Motor neuron (in vitro differentiated cells): ENCODE measurements at regions not wholly inside any gene's neighbourhood (a gene's known extent, or its start where the extent isn't known, plus 50 kb on each side); places are given as distances from the start of the nearest gene placed in this dataset.

Source experiments
- ATAC-seq, 8 experiments: fragments of 200-7000 bp; cut with Tn5 transposase; replicated peaks in 6 of 8; 2 replicates each; pipeline ENCODE4 v1.8.0; 2021; ENCODE audit warnings: mild to moderate bottlenecking in 8 of 8, moderate library complexity in 8 of 8
- H3K27ac ChIP-seq, 2 donors: fragments of 250-450 bp; sonication (Bioruptor Pico); 2 replicates each; pipeline ENCODE4 v1.9.0; 2021; ENCODE audit warnings: antibody characterized with exemption in 2 of 2, mild to moderate bottlenecking in 2 of 2, moderate library complexity in 1 of 2
- H3K4me1 ChIP-seq, 2 donors: fragments of 250-450 bp; sonication (Bioruptor Pico); replicated peaks in 1 of 2; 2 replicates each; pipeline ENCODE4 v1.6.1; 2021; ENCODE audit warnings: antibody characterized with exemption in 2 of 2, mild to moderate bottlenecking in 2 of 2, moderate library complexity in 1 of 2
- H3K4me3 ChIP-seq, 5 donors: fragments of 250-450 bp; sonication (Bioruptor Pico); 2 replicates each; pipeline ENCODE4 v1.9.0; 2021; ENCODE audit warnings: antibody characterized with exemption in 5 of 5, mild to moderate bottlenecking in 5 of 5, moderate library complexity in 4 of 5
- WGBS, 10 experiments: fragments of 450-650 bp; shearing (Covaris generic); methylation state at CpG; one replicate each; pipeline ENCODE4 v1.0.0; 2022; 5-methylcytosine and 5-hydroxymethylcytosine counted together
- in situ Hi-C, 9 experiments: fragments of 400-800 bp; cut with MboI; loops; one replicate each; pipeline ENCODE4 v1.15.0; 2021; ENCODE audit warnings: low sequenced_read_pairs in 9 of 9, low pct_unique_long_range_greater_than_20kb in 2 of 9; ENCODE audit not compliant: unreplicated experiment in 9 of 9

DNA sequence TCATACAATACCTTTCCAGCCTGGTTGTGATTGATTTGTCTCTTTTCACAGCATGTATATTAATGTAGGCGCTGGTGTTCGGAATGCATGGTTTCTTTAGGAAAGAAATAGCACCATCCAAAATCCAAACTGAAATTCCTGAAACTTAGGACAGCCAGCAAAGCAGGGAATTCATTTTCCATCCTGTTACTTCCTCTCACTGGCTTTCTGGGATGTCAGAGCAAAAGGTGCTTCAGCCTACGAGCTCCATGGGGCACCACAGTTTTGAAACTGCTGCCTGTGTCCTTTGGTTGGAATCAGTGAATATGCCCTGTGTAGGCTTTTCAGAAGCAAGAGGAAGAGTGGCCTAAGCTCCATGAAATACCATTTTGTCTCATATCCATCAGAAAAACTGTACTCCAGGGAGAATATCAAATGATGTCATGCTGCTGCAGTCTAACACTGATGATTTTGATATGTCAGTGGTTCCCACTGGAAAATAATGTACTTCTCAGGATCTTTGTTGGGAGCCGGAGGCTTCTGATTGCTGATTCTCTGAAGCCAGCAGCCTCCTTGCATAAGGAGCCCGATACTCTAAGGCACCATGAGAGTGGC lies 117.8 kb upstream of the SERP2 start:
- ATAC-seq, result peak in 5 of 8 experiments; percentile 34 to 70 (median 45)
- Histone ChIP-seq H3K27ac (peak overlapping the region in 1 of 2 donors; percentile 24), H3K4me3 (no peak overlapping the region), H3K4me1 (peaks cover 30 to 40% of the 10 kb centered on the region in 2 donors)
- 71 to 100% (median 89%) methylated on average over 2 to 5 of the region's 5 CpGs; no CpG with 5 or more reads in 3 of the 10 experiments for WGBS, 10 experiments
- in situ Hi-C loops, result loop anchor here in 1 of 9 experiments (25.0 kb wide), 1 partner anchor 181 kb away; no protein-coding TSS in a partner anchor

DNA sequence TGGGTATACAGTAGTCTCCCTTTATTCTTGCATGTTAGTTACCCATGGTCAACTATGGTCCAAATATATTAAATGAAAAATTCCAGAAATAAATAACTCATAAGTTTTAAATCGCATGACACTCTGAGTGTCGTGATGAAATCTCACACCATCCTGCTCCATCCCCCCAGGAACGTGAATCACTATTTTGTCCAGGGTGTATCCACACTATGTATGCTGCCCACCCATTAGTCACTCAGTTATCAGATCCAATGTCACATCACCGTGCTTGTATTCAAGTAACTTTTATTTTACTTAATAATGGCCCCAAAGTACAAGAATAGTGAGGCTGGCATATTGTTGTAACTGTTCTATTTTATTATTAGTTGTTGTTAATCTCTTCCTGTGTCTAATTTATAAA lies 115.8 kb upstream of the SERP2 start:
- no peak overlapping the region for H3K4me3 ChIP-seq
- WGBS, 10 experiments, result 18 to 100% (median 87%) methylated on average over 1 to 4 of the region's 4 CpGs; no CpG with 5 or more reads in 1 of the 10 experiments
- H3K27ac ChIP-seq, result no peak overlapping the region
- peaks cover 36 to 50% of the 10 kb centered on the region in 2 donors for H3K4me1 ChIP-seq
- in situ Hi-C loops, result loop anchor here in 1 of 9 experiments (25.0 kb wide), 1 partner anchor 180 kb away; no protein-coding TSS in a partner anchor
- peak in 1 of 8 experiments; percentile 48 for ATAC-seq

DNA sequence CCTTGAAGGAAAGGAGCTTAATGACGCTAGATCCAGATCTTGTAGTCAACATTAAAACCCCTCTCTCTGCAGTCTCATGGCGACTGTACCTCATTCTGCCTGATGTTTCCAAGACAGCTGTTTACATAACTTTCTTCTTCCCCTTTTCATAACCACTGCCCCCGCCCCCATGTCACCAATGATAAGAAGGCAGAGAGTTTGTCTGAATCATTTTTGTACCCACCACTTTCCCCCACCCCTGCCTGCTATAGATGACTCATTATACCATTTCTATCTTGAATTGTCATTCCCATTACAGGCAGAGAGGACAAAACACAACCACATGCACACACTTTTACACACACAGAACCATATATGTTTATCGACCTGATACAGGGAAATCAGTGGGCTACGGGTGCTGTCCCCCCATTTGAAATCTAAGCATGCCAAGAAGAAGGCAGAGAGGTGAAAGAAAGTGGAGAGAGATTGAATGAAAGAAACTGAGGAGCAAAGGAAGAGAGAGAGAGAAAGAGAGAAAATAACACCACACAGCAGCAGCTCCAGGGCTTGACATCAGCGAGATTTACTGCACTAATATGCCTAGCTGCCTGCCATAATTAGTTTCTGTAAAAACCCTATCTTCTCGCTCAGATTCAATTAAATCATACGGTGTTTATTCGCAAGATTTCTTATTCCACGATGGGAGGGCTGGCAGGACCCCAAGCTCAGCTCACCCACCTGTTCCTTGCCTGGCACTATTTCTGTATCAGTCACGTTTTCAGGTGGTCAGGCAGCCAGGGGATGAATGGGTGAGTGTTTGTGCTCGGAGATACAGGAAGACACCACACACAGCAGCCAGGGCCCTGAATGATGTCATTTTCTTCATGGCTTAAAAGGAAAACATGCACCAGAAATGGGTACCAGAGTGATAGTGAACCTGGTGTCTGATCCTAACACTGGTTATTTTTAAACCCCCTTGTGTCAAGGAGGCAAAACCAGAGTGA lies 114.3 kb upstream of the SERP2 start:
- peak in 5 of 8 experiments; percentile 73 to 83 (median 79) for ATAC-seq
- in situ Hi-C loops, result loop anchor here in 1 of 9 experiments (25.0 kb wide), 1 partner anchor 178 kb away; no protein-coding TSS in a partner anchor
- Histone ChIP-seq H3K27ac (peak overlapping the region; percentile 60 to 79), H3K4me3 (peak overlapping the region in 1 of 5 donors; percentile 16), H3K4me1 (peaks cover 41 to 57% of the 10 kb centered on the region in 2 donors)
- WGBS, 10 experiments, result 30 to 86% (median 63%) methylated on average over 2 to 8 of the region's 12 CpGs; no CpG with 5 or more reads in 1 of the 10 experiments

DNA sequence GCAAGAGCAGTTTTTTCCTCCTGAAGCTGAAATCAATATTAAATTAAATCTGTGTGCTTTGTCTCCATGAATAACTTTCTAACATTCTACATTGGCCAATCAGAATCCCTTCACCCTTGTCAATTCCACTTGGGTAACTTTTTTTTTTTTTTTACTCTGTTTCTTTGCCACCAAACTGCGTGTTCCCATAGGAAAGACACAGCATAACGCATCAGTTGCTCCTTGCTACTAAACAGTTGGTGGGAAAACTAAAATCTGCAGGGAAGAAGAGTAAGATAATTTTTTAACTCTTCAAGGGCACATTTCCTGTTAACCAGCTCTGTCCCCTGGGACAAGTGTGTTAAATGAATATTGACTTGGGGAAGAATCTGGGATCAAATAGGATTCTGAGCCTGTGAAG lies 113.3 kb upstream of the SERP2 start:
- WGBS, 10 experiments, result 70 to 100% (median 90%) methylated on average over 1 to 2 of the region's 2 CpGs; no CpG with 5 or more reads in 4 of the 10 experiments
- ATAC-seq, result no peak
- H3K4me1 ChIP-seq, result peaks cover 41 to 53% of the 10 kb centered on the region in 2 donors
- peak overlapping the region in 1 of 2 donors; percentile 60 for H3K27ac ChIP-seq
- no peak overlapping the region for H3K4me3 ChIP-seq
- in situ Hi-C loops, result loop anchor here in 1 of 9 experiments (25.0 kb wide), 1 partner anchor 177 kb away; no protein-coding TSS in a partner anchor

DNA sequence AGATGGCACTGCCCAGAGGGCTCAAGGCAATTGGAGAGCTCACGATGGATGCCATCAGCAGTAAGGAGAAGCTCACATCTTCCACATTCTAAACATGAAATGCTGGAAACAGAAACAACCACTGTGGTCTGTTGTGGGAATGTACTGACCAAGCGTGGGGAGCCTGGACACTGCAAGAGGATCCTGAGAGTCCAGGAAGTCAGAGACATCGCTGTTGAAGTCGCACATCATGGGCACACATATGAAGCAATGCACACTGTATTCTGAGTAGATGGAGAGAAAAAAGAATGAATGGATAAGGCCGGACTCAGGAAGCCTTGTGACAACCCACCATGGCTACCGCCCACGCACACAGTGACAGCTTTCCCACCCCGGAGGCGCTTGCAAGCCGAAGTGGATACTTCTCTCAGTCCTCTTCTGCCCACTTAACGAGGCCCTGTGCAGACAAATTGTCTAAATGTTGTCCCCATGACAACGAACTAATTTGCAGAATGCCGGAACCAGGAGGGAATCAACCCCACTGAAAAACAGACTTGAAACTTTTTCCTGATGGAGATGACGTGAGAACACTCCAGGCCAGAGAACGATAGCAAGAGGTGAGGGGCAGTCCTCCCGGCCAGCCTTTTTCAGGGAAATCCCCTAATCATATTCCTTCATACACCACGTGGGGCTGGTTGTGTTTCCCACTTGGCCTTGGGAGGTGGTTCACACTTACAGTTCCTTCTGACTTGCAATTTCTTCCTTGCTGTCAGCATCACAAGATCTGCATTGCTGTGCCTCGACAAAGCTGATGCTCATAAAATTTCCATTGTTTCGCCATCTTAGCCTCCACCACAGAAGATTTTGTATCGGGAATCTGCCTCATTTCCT lies 109.6 kb upstream of the SERP2 start:
- in situ Hi-C loops, result loop anchor here in 1 of 9 experiments (25.0 kb wide), 1 partner anchor 173 kb away; no protein-coding TSS in a partner anchor
- WGBS, 10 experiments, result 27 to 100% (median 92%) methylated on average over 2 to 17 of the region's 20 CpGs; no CpG with 5 or more reads in 1 of the 10 experiments
- Histone ChIP-seq H3K4me3 (no peak overlapping the region), H3K27ac (no peak overlapping the region), H3K4me1 (peaks cover 29 to 37% of the 10 kb centered on the region in 2 donors)
- peak in 6 of 8 experiments; percentile 20 to 68 (median 38) for ATAC-seq

DNA sequence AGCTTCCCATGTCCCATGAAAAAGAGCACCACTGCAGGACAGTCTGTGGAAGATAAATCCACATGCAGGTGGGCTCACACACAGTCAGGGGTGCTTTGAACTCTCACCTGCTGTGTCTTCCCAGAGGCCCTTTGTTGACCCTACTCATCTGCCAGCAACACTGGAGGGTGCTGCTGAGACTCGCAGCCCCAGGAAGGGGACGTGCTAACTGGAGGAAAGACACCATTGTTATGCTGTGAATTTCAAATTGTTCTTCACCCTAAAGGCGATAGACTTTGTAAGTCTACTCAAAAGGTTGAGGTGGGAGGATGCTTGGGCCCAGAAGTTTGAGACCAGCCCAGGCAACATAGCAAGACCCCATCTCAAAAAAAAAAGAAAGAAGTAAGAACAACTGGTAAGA lies 107.3 kb upstream of the SERP2 start:
- Histone ChIP-seq H3K27ac (no peak overlapping the region), H3K4me1 (peaks cover 10 to 24% of the 10 kb centered on the region in 2 donors), H3K4me3 (no peak overlapping the region)
- in situ Hi-C loops, result loop anchor here in 1 of 9 experiments (25.0 kb wide), 1 partner anchor 171 kb away; no protein-coding TSS in a partner anchor
- 60 to 100% (median 80%) methylated on average over 1 to 3 of the region's 3 CpGs; no CpG with 5 or more reads in 2 of the 10 experiments for WGBS, 10 experiments
- no peak for ATAC-seq

DNA sequence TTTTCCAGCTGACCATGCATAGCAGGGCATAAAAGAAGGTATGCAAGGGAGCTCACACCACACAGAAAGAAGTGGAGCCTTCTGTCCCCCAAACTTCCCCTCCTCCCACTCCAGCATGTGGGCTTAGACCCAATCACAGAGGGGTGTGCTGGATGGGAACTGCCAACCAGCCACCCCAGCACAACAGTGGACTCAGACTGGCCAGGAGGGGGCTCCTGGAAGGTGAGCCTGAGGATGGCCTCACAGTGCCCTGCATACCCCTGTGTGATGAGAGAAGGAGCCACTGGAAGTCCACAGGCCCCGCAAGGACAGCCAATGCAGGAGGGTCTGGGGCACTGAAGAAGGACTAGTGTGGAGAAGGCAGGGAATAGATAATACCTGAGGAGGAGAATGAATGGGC lies 106.9 kb upstream of the SERP2 start:
- Histone ChIP-seq H3K4me3 (no peak overlapping the region), H3K4me1 (peaks cover 8 to 21% of the 10 kb centered on the region in 2 donors), H3K27ac (no peak overlapping the region)
- 100% methylated on average over 1 of the region's 1 CpG; no CpG with 5 or more reads in 9 of the 10 experiments for WGBS, 10 experiments
- ATAC-seq, result no peak
- in situ Hi-C loops, result loop anchor here in 1 of 9 experiments (25.0 kb wide), 1 partner anchor 171 kb away; no protein-coding TSS in a partner anchor

DNA sequence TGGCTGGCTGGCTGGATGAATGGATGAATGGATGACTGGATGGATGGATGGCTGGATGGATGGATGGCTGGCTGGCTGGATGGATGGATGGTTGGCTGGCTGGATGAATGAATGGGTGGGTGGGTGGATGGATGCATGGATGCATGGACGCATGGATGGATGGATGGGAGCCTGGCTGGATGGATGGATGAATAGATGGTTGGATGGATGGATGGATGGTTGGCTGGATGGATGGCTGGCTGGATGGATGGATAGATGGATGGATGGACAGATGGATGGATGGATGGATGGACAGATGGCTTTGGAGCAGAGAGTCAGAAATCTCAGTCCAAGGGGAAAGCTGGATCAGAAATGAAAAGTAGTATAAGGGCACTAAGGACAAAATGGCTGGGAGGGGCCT lies 106.4 kb upstream of the SERP2 start:
- Histone ChIP-seq H3K27ac (no peak overlapping the region), H3K4me1 (peaks cover 8 to 18% of the 10 kb centered on the region in 2 donors), H3K4me3 (no peak overlapping the region)
- WGBS, 10 experiments, result 43 to 100% (median 88%) methylated on average over 1 of the region's 1 CpG; no CpG with 5 or more reads in 5 of the 10 experiments
- in situ Hi-C loops, result loop anchor here in 1 of 9 experiments (25.0 kb wide), 1 partner anchor 170 kb away; no protein-coding TSS in a partner anchor
- no peak for ATAC-seq

DNA sequence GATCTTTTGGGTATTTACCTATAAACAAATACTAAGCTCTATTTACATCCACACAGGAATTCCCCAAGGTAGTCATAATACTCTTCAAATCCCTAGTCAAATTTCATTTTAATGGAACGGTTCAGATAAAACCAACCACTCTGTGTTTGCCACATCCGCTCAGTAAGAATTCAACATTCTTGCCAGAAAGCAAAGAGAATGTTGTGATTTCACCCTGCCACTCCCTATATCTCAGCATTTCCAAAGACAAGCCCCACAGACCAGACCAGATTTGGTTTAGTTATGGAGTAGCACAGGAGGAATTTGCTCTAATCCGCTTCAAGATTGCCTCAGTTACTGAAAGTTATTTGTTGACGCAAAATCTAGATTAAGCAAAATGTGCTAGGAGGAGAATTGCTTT lies 105.6 kb upstream of the SERP2 start:
- Histone ChIP-seq H3K27ac (no peak overlapping the region), H3K4me1 (peaks cover 8 to 18% of the 10 kb centered on the region in 2 donors), H3K4me3 (no peak overlapping the region)
- peak in 2 of 8 experiments; percentile 83 to 87 for ATAC-seq
- WGBS, 10 experiments, result 49 to 100% (median 95%) methylated on average over 1 to 4 of the region's 4 CpGs
- in situ Hi-C loops, result loop anchor here in 1 of 9 experiments (25.0 kb wide), 1 partner anchor 169 kb away; no protein-coding TSS in a partner anchor

DNA sequence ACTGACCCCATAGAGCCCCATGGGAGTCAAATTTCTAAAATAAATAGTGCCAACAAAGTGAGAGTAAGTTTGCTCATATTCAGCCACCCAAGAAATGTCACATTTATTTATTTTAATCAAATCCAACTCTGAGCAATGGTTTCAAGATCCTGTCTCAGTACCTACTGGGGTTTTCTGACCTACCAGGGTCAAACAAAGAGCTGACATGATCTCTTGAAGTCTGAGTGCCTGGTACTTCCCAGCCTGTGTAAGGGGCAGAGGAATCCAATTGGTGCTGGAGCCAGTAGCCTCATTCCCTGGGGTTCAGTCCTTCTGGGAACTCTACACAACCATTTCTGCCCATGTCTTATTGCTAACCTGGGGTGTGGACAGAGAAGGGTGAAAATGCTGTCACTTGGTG lies 104.6 kb upstream of the SERP2 start:
- Histone ChIP-seq H3K4me3 (no peak overlapping the region), H3K4me1 (peaks cover 5 to 15% of the 10 kb centered on the region in 2 donors), H3K27ac (no peak overlapping the region)
- in situ Hi-C loops, result loop anchor here in 1 of 9 experiments (25.0 kb wide), 1 partner anchor 168 kb away; no protein-coding TSS in a partner anchor
- ATAC-seq, result no peak

DNA sequence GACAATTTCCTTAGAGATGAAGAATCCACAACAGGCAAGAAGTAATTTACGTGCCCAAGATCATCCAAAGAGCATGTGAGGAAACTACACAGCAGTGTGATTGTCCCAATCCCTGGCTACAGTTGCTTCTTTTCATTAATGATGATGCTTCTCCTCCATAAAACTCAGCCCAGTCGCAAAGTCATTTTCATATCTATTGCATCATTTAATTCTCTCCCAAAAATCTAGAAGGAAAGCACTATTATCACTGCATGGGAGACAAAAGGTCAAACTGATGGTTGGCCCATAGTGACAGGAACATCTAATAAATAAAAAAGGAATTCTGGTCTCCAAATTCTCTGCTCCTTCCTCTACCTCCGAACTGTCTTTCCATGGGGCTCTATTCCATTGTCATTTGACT lies 103.5 kb upstream of the SERP2 start:
- WGBS, 10 experiments, result 60 to 100% (median 92%) methylated on average over 1 to 3 of the region's 3 CpGs; no CpG with 5 or more reads in 1 of the 10 experiments
- H3K4me3 ChIP-seq, result no peak overlapping the region
- peaks cover 4 to 10% of the 10 kb centered on the region in 2 donors for H3K4me1 ChIP-seq
- ATAC-seq, result no peak
- H3K27ac ChIP-seq, result no peak overlapping the region
- in situ Hi-C loops, result loop anchor here in 1 of 9 experiments (25.0 kb wide), 1 partner anchor 167 kb away; no protein-coding TSS in a partner anchor
